ENCODE measurements at regions not wholly inside any gene's neighbourhood (a gene's known extent, or its start where the extent isn't known, plus 50 kb on each side); places are given as distances from the start of the nearest gene placed in this dataset.

GRCh38 chr1:79204779-79205479, 198.4 kb upstream of the ADGRL4 start:
- TF ChIP-seq EGR1 (IDR thresholded peaks at IDR 0.05), result no peak
- TF ChIP-seq TEAD4 (IDR thresholded peaks at IDR 0.05), result no peak
- TF ChIP-seq CEBPB (IDR thresholded peaks at IDR 0.05), result no peak
- no peak for TF ChIP-seq EP300 (IDR thresholded peaks at IDR 0.05; ENCODE audit: borderline replicate concordance)
- no peak for TF ChIP-seq ZBTB7A (IDR thresholded peaks at IDR 0.05; ENCODE audit: low read depth)
- TF ChIP-seq RAD21 (IDR thresholded peaks at IDR 0.05; ENCODE audit: low read depth), result no peak
- no peak for TF ChIP-seq MAX (IDR thresholded peaks at IDR 0.05)
- no peak for TF ChIP-seq TAF1 (IDR thresholded peaks at IDR 0.05; ENCODE audit: low read depth)
- no peak for TF ChIP-seq CREB1 (IDR thresholded peaks at IDR 0.05; ENCODE audit: low read depth)
- no peak for TF ChIP-seq REST (IDR thresholded peaks at IDR 0.05; ENCODE audit: low read depth)
- TF ChIP-seq USF1 (IDR thresholded peaks at IDR 0.05), result no peak
- no peak for TF ChIP-seq YY1 (IDR thresholded peaks at IDR 0.05; ENCODE audit: low read depth)
- TF ChIP-seq FOXM1 (IDR thresholded peaks at IDR 0.05; ENCODE audit: borderline replicate concordance, low read depth), result no peak
- TF ChIP-seq TCF12 (IDR thresholded peaks at IDR 0.05; ENCODE audit: low read depth), result no peak
- TF ChIP-seq NFIC (IDR thresholded peaks at IDR 0.05), result no peak

GRCh38 chr1:79198832-79199231, 192.3 kb upstream of the ADGRL4 start:
- TF ChIP-seq MAX (IDR thresholded peaks at IDR 0.05), result no peak
- no peak for TF ChIP-seq YY1 (IDR thresholded peaks at IDR 0.05; ENCODE audit: low read depth)
- no peak for TF ChIP-seq ZBTB7A (IDR thresholded peaks at IDR 0.05; ENCODE audit: low read depth)
- no peak for TF ChIP-seq EGR1 (IDR thresholded peaks at IDR 0.05)
- TF ChIP-seq CEBPB (IDR thresholded peaks at IDR 0.05), result no peak
- no peak for TF ChIP-seq TEAD4 (IDR thresholded peaks at IDR 0.05)
- no peak for TF ChIP-seq CREB1 (IDR thresholded peaks at IDR 0.05; ENCODE audit: low read depth)
- no peak for TF ChIP-seq RAD21 (IDR thresholded peaks at IDR 0.05; ENCODE audit: low read depth)
- TF ChIP-seq USF1 (IDR thresholded peaks at IDR 0.05), result no peak

GRCh38 chr1:79197421-79197820, 190.9 kb upstream of the ADGRL4 start:
- TF ChIP-seq TEAD4 (IDR thresholded peaks at IDR 0.05), result no peak
- no peak for TF ChIP-seq TCF12 (IDR thresholded peaks at IDR 0.05; ENCODE audit: low read depth)
- no peak for TF ChIP-seq ZBTB7A (IDR thresholded peaks at IDR 0.05; ENCODE audit: low read depth)
- TF ChIP-seq CEBPB (IDR thresholded peaks at IDR 0.05), result no peak
- no peak for TF ChIP-seq USF1 (IDR thresholded peaks at IDR 0.05)
- no peak for TF ChIP-seq REST (IDR thresholded peaks at IDR 0.05; ENCODE audit: low read depth)
- TF ChIP-seq CREB1 (IDR thresholded peaks at IDR 0.05; ENCODE audit: low read depth), result no peak
- peak; percentile 69 for TF ChIP-seq RAD21 (IDR thresholded peaks at IDR 0.05; ENCODE audit: low read depth)

- no peak for TF ChIP-seq EGR1 (IDR thresholded peaks at IDR 0.05)
- TF ChIP-seq REST (IDR thresholded peaks at IDR 0.05; ENCODE audit: low read depth), result no peak
- no peak for TF ChIP-seq TEAD4 (IDR thresholded peaks at IDR 0.05)
- no peak for TF ChIP-seq CREB1 (IDR thresholded peaks at IDR 0.05; ENCODE audit: low read depth)
- TF ChIP-seq MAX (IDR thresholded peaks at IDR 0.05), result no peak
- TF ChIP-seq RAD21 (IDR thresholded peaks at IDR 0.05; ENCODE audit: low read depth), result no peak
- TF ChIP-seq TCF12 (IDR thresholded peaks at IDR 0.05; ENCODE audit: low read depth), result no peak
- no peak for TF ChIP-seq EP300 (IDR thresholded peaks at IDR 0.05; ENCODE audit: borderline replicate concordance)
- TF ChIP-seq CEBPB (IDR thresholded peaks at IDR 0.05), result no peak
These were observed 189.7 kb upstream of the ADGRL4 start for GRCh38 chr1:79196211-79196610.
